ENCODE measurements at regions not wholly inside any gene's neighbourhood (a gene's known extent, or its start where the extent isn't known, plus 50 kb on each side); places are given as distances from the start of the nearest gene placed in this dataset.

DNA sequence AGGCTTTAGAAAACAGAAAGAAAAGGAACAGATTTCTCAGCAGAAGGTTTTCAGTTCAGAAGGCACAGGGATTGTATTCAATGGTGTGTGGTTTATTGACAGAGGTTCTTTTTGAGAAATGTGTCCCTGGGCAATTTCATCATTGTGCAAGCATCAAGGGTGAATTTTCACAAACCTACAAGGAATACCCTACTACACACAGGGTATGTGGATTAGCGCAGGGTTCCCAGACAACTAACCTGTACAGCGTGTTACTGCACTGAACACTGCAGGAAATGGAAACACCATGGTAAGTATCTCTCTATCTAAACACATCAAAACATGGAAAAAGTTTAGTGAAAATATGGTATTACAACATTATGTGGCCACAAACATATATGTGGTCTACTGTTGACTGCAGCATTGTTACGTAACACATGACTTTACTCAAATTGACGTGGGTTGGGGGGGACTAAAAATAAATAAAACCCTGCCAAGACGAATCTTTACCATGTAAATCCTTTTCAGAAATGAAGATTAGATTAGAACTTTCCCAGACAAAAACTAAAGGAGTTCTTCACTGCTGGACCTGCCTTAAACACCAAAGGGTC is 893.1 kb downstream of the TMEM121 start:
- TF ChIP-seq, protein P1, sequence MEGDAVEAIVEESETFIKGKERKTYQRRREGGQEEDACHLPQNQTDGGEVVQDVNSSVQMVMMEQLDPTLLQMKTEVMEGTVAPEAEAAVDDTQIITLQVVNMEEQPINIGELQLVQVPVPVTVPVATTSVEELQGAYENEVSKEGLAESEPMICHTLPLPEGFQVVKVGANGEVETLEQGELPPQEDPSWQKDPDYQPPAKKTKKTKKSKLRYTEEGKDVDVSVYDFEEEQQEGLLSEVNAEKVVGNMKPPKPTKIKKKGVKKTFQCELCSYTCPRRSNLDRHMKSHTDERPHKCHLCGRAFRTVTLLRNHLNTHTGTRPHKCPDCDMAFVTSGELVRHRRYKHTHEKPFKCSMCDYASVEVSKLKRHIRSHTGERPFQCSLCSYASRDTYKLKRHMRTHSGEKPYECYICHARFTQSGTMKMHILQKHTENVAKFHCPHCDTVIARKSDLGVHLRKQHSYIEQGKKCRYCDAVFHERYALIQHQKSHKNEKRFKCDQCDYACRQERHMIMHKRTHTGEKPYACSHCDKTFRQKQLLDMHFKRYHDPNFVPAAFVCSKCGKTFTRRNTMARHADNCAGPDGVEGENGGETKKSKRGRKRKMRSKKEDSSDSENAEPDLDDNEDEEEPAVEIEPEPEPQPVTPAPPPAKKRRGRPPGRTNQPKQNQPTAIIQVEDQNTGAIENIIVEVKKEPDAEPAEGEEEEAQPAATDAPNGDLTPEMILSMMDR (IDR thresholded peaks at IDR 0.05) = no peak
- TF ChIP-seq POLR2A (IDR thresholded peaks at IDR 0.05) (no peak), EP300 (IDR thresholded peaks at IDR 0.05; ENCODE audit: low read depth) (no peak)
